ENCODE measurements at regions not wholly inside any gene's neighbourhood (a gene's known extent, or its start where the extent isn't known, plus 50 kb on each side); places are given as distances from the start of the nearest gene placed in this dataset.

DNA sequence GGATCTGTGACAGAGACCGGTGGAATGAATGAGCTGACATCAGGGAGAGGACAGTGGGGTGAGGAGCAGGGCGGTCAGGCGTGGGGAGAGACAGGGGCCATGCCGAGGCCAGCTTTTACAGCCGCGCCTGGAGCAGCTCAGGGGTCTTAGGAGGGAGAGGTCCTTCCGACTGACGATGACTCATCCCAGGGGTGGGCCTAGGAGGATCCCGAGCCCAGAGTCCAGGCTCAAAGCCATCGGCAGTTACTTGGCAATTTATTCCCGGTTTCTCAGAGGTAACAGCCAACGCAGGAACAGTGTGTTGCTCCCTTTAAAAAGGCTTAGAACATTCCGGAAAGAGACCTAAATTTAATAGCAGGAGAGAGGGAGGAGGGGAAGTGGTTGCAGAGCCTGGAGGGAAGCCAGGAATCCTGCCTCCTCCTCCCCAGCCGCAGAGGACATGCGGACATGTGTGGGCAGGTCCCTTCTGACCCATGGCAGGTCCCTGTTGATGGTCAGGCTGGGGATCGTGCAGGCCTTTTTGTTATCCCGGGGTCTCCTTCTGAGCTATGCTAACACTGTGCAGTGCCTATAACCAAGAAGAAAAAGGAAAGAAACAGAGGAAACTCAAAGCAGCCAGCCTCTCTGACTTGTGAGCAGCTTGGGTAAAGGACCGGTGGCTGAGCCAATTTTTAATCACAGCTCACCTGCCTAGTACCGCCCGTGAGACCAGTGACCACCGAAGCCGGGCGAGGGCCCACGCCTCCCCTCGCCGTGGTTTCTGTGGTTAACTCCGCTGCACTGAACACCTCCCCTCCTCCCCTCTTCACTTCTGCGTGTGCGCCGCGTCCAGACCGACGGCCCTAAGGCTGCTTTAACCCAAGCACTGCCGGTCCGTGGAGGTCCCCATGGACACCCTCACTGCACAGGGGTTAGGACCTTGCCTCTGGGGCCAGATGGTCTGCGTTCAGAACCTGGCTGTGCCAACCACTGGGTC lies 392.4 kb upstream of the PROK2 start:
- TF ChIP-seq, protein P1, sequence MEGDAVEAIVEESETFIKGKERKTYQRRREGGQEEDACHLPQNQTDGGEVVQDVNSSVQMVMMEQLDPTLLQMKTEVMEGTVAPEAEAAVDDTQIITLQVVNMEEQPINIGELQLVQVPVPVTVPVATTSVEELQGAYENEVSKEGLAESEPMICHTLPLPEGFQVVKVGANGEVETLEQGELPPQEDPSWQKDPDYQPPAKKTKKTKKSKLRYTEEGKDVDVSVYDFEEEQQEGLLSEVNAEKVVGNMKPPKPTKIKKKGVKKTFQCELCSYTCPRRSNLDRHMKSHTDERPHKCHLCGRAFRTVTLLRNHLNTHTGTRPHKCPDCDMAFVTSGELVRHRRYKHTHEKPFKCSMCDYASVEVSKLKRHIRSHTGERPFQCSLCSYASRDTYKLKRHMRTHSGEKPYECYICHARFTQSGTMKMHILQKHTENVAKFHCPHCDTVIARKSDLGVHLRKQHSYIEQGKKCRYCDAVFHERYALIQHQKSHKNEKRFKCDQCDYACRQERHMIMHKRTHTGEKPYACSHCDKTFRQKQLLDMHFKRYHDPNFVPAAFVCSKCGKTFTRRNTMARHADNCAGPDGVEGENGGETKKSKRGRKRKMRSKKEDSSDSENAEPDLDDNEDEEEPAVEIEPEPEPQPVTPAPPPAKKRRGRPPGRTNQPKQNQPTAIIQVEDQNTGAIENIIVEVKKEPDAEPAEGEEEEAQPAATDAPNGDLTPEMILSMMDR (IDR thresholded peaks at IDR 0.05), result no peak
- TF ChIP-seq ZFX (IDR thresholded peaks at IDR 0.05; ENCODE audit: borderline replicate concordance), result no peak
